Peyer's patch (tissue), 4 donors: ENCODE measurements at regions not wholly inside any gene's neighbourhood (a gene's known extent, or its start where the extent isn't known, plus 50 kb on each side); places are given as distances from the start of the nearest gene placed in this dataset.
"Not testable (repeated sequence)": the region's sequence is repeated elsewhere in the genome, so short reads cannot be mapped to it uniquely, and the experiment has no call there.

Experiments
- DNase-seq, 3 donors: peaks; one replicate each; pipeline ENCODE4 v3.0.0-alpha.2; 2017 to 2019
- H3K27ac ChIP-seq, 4 donors: fragments of 200-600 bp; sonication (generic); one replicate each; pipeline ENCODE4 v1.5.1; 2016 to 2019
- H3K27me3 ChIP-seq, 2 donors: fragments of 200-600 bp; sonication (generic); one replicate each; pipeline ENCODE4 v1.5.1; 2019
- H3K36me3 ChIP-seq, 3 donors: fragments of 200-600 bp; sonication (generic); one replicate each; pipeline ENCODE4 v1.5.1; 2016 to 2019
- H3K4me1 ChIP-seq, 4 donors: fragments of 200-600 bp; sonication (generic); one replicate each; pipeline ENCODE4 v1.5.1; 2016 to 2019
- H3K4me3 ChIP-seq, 4 donors: fragments of 200-600 bp; sonication (generic); 1 replicate in 3 of 4; 2 replicates in 1 of 4; pipeline ENCODE4 v1.5.1; 2016 to 2019; ENCODE audit warnings: mild to moderate bottlenecking in 1 of 4
- H3K9me3 ChIP-seq, 4 donors: fragments of 200-600 bp; sonication (generic); one replicate each; pipeline ENCODE4 v1.5.1; 2016 to 2019; ENCODE audit warnings: mild to moderate bottlenecking in 1 of 4
- CTCF ChIP-seq, 6 experiments: fragments of 450-650 bp in 4 of 6; fragments of 200-600 bp in 2 of 6; sonication (generic) in 1 of 6; IDR thresholded peaks; one replicate each; pipeline ENCODE4 v1.5.1; 2017 to 2019; ENCODE audit warnings: antibody characterized with exemption in 6 of 6, mild to moderate bottlenecking in 3 of 6, moderate library complexity in 1 of 6
- POLR2A ChIP-seq, 2 donors: fragments of 450-650 bp; IDR thresholded peaks; one replicate each; pipeline ENCODE4 v1.5.1; 2017; ENCODE audit warnings: antibody characterized with exemption in 2 of 2, mild to moderate bottlenecking in 2 of 2, moderate library complexity in 2 of 2

DNA sequence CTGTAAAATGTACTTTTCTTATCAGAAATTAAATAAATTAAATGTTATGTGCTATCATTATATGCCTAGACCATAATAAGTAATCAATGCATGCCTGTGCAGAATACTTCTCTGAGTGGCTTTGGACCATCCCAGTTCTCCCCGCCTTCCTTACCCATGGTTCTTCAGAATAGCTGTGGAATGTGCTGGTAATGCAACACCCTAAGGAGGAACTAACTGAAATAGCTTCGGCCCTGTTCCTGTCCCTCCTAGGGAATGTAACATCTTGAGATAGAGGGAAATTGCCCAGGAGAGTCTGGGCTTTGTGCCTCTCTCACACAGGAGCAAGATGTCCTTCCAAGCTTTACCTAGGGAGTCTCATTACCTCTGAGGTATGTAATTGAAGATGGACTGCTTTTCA lies 693.6 kb upstream of the HS3ST1 start:
- Histone ChIP-seq H3K36me3 (no peaks in the 10 kb centered on the region), H3K4me1 (no peaks in the 10 kb centered on the region), H3K27me3 (no peaks in the 10 kb centered on the region), H3K27ac (no peak overlapping the region), H3K9me3 (no peaks in the 10 kb centered on the region), H3K4me3 (no peak overlapping the region)
- TF ChIP-seq CTCF (IDR thresholded peaks at IDR 0.05) (no peak), POLR2A (IDR thresholded peaks at IDR 0.05) (no peak)
- DNase-seq = no peak

GRCh38 chr4:12120968-12121367 lies 692.3 kb upstream of the HS3ST1 start:
- Histone ChIP-seq H3K9me3 (no peaks in the 10 kb centered on the region), H3K4me3 (no peak overlapping the region), H3K27ac (no peak overlapping the region), H3K4me1 (no peaks in the 10 kb centered on the region), H3K27me3 (no peaks in the 10 kb centered on the region), H3K36me3 (no peaks in the 10 kb centered on the region)
- no peak for TF ChIP-seq CTCF (IDR thresholded peaks at IDR 0.05)
- TF ChIP-seq POLR2A (IDR thresholded peaks at IDR 0.05) = no peak
- DNase-seq = no peak

DNA sequence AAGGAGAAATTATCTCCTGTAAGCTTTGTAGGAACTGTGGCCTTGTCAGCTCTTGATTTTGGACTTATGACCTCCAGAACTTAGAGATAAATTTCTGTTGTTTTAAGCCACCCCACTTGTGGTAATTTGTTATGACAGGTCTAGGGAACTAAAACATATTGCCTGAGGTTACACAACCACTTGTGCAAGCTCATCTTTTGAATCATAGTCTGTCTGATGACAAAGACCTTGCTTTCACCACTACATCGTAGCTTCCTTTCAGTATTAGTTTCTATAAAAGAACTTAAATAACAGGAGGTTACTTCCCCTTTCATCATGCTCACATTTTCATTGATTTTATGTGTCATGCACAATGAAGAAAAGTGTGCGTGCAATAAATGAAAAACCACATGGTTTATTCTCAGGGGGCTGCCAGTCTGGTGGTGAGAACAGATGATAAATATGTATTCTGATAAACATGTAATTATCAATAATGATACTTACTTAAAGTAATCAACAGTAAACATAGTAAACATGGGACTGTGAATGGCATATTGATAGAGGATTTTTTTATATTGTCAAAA lies 690.0 kb upstream of the HS3ST1 start:
- Histone ChIP-seq H3K4me3 (no peak overlapping the region), H3K9me3 (peaks cover 0 to 4% (median 0%) of the 10 kb centered on the region in 4 donors), H3K27me3 (no peaks in the 10 kb centered on the region), H3K27ac (no peak overlapping the region), H3K36me3 (no peaks in the 10 kb centered on the region), H3K4me1 (no peaks in the 10 kb centered on the region)
- TF ChIP-seq CTCF (IDR thresholded peaks at IDR 0.05) (no peak), POLR2A (IDR thresholded peaks at IDR 0.05) (no peak)
- DNase-seq = no peak

GRCh38 chr4:12116009-12116552 lies 687.4 kb upstream of the HS3ST1 start:
- no peak for DNase-seq
- H3K27me3 ChIP-seq = no peaks in the 10 kb centered on the region
- H3K27ac ChIP-seq = no peak overlapping the region
- H3K36me3 ChIP-seq = no peaks in the 10 kb centered on the region
- H3K4me1 ChIP-seq = no peaks in the 10 kb centered on the region
- TF ChIP-seq CTCF (IDR thresholded peaks at IDR 0.05) (no peak), POLR2A (IDR thresholded peaks at IDR 0.05) (no peak)
- no peak overlapping the region for H3K4me3 ChIP-seq
- peaks cover 0 to 4% (median 0%) of the 10 kb centered on the region in 4 donors for H3K9me3 ChIP-seq

- H3K36me3 ChIP-seq = no peaks in the 10 kb centered on the region
- no peak overlapping the region for H3K4me3 ChIP-seq
- TF ChIP-seq POLR2A (IDR thresholded peaks at IDR 0.05) = no peak
- no peak for TF ChIP-seq CTCF (IDR thresholded peaks at IDR 0.05)
- no peak overlapping the region for H3K27ac ChIP-seq
- no peaks in the 10 kb centered on the region for H3K4me1 ChIP-seq
- DNase-seq = no peak
- H3K9me3 ChIP-seq = peaks cover 0 to 4% (median 0%) of the 10 kb centered on the region in 4 donors
- H3K27me3 ChIP-seq = no peaks in the 10 kb centered on the region
These were observed 681.9 kb upstream of the HS3ST1 start for GRCh38 chr4:12110627-12111026.

GRCh38 chr4:12109056-12109455 lies 680.4 kb upstream of the HS3ST1 start:
- H3K27me3 ChIP-seq, H3K4me1 ChIP-seq, H3K36me3 ChIP-seq, H3K27ac ChIP-seq, DNase-seq, H3K4me3 ChIP-seq, H3K9me3 ChIP-seq: not testable (repeated sequence)
